ENCODE measurements at regions not wholly inside any gene's neighbourhood (a gene's known extent, or its start where the extent isn't known, plus 50 kb on each side); places are given as distances from the start of the nearest gene placed in this dataset.

DNA sequence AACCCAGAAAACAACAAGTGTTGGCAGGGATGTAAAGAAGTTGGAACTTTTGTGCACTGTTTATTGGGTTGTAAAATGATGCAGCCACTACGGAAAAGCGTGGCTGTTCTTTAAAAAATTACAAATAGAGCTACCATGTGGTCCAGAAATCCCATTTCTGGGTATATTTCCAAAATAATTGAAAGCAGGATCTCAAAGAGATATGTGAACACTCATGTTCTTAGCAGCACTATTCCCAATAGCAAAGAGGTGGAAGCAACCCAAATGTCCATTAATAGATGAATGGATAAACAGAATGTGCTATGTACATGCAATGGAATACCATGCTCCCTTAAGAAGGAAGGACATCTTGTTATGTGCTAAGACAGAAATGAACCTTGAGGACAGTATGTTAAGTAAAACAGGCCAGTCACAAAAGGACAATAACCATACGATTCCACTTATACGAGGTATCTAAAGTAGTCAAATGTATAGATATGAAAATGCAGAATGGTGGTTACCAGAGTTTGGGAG is 249.5 kb downstream of the PHLDA1 start:
- no peak for DNase-seq (ENCODE audit: low read depth, low spot score)
- no peak overlapping the region for H3K4me3 ChIP-seq (ENCODE audit: low read length)

DNA sequence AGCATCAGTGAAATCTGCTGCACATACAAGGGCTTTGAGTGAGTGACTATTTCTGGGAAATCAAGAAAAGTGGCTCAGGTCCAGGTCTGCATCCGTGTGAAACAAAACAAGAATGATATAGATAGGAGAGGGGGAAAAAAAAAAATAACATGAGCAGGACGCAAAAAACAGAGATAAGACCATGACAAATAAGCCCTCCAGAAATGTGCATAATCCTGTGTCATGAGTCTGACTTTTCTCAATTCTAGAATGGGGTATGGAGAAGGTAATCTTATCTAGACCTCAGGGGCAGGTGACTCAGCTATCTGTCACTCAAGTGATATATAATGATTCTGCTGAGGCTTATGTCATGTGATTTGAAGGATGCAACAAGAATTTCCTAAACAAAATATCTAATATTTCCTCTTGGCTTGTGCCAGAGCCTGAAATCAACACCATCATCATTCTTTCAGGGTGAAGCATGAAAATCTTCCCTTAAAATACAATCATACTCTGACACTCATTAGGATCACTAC is 250.0 kb downstream of the PHLDA1 start:
- DNase-seq (ENCODE audit: low read depth, low spot score) = no peak
- no peak overlapping the region for H3K4me3 ChIP-seq (ENCODE audit: low read length)

DNA sequence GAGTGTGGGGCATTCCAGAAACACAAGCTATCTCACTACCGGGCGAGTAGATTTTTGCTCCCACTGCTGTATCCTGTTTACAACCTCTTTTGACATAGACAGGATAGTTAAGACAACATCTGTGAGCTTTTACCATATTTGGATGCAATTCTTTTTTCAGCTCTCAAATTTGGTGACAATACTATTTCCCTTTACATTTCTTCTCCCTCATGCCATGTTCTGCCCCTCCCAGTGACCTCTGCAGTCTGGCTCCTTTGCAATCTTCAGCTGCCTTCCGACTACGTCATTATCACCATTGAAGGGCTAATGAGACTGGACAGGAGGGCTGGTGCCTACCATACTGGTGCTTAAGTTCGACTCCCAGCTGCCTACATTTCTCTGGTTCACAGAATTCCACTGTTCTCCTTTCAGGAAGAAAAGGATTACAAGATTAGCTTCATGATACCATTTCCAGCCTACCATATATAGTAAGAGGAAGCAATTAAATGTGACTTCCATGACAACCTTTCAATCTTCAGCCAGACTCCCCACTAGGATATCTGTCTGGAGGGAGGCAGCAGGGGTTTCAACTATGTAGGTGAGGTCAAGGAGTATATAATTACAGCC is 251.6 kb downstream of the PHLDA1 start:
- DNase-seq (ENCODE audit: low read depth, low spot score) = no peak
- H3K4me3 ChIP-seq (ENCODE audit: low read length) = no peak overlapping the region

DNA sequence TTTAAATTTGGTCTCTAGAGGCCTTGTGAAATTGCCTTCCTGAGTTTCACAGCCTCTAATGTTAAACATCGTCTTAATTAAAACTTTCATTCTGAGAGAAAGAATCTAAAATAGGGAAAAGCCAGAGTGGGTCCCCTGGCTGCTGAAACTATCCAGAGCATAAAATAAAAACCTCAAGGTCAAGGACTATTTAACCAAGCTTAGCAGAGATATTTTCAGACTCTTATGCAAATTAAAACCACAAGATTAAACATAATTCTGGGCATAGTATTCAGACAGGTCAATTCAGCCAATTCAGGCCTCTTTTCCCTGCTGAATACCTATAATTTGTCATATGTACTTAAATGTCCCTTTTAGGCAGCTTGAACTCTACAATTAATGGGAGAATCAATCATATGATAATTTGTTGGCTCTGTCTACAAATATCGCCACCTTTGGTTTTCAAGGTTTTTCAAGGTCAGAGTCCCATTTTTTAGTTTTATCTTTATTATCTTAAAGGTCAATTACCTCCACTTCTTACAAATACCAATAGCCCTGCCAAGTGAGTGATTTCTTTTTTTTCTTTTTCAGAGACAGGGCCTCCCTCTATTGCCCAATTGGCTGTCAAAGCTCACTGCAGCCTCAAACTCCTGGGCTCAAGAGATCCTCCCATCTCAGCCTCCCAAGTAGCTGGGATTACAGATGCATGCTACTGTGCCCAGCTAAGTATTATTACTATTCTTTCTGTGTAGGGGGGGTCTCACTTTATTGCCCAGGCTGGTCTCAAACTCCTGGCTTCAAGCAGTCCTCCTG is 257.1 kb downstream of the PHLDA1 start:
- no peak for DNase-seq (ENCODE audit: low read depth, low spot score)

DNA sequence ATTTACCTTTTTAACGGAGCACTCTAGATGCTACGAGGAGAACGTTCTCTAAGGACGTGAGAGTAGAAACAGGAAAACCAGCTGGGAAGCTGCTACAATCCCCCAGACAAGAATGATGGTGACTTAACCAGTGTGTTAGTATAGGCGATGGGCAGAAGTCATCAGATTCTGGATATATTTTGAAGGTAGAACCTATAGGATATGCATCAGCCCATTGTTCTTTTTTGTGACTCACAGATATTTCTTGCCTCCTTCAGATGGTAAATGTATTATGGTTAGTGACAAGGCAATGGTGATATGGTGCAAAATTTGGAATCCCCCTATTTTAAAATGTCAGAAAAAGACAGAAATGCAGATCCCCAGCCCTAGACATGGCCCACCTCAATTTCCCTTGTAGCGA is 258.2 kb downstream of the PHLDA1 start:
- H3K4me3 ChIP-seq (ENCODE audit: low read length) = no peak overlapping the region
- no peak for DNase-seq (ENCODE audit: low read depth, low spot score)

More for the DNA sequence above, 257.1 kb downstream of the PHLDA1 start:
- no peak overlapping the region for H3K4me3 ChIP-seq (ENCODE audit: low read length)

DNA sequence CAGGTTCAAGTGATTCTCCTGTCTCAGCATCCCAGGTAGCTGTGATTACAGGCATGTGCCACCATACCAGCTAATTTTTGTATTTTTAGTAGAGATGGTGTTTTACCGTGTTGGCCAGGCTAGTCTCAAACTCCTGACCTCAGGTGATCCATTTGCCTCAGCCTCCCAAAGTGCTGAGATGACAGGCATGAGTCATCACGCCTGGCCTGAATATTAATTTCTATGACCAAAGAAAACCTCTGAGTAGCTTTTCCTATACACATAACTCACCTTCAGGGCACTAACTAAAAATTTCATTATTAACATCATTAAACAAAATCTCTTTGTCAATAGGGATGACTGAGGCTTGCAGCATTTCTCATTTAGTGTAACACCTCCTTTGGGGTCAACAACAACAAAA is 259.6 kb upstream of the KRR1 start:
- DNase-seq (ENCODE audit: low read depth, low spot score) = no peak
- H3K4me3 ChIP-seq (ENCODE audit: low read length) = no peak overlapping the region

DNA sequence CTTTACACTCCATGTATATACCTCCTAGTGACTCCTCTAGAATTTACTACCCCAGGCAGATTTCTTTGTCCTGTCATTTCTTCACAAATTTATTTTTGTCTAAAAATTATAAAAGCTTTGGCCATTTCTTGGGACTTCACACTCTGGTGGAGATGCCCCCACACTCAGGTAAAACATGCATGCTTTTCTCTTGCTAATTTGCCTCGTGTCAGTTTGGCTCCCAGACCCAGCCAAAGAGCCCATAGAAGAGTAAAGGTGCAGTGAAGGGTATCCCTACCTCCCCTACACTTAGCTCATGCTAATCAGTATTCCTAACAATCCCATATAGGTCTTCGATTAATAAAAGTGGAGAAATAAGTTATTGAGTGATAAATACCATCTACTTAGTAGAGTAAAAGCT is 256.5 kb upstream of the KRR1 start:
- DNase-seq (ENCODE audit: low read depth, low spot score) = no peak
- no peak overlapping the region for H3K4me3 ChIP-seq (ENCODE audit: low read length)

DNA sequence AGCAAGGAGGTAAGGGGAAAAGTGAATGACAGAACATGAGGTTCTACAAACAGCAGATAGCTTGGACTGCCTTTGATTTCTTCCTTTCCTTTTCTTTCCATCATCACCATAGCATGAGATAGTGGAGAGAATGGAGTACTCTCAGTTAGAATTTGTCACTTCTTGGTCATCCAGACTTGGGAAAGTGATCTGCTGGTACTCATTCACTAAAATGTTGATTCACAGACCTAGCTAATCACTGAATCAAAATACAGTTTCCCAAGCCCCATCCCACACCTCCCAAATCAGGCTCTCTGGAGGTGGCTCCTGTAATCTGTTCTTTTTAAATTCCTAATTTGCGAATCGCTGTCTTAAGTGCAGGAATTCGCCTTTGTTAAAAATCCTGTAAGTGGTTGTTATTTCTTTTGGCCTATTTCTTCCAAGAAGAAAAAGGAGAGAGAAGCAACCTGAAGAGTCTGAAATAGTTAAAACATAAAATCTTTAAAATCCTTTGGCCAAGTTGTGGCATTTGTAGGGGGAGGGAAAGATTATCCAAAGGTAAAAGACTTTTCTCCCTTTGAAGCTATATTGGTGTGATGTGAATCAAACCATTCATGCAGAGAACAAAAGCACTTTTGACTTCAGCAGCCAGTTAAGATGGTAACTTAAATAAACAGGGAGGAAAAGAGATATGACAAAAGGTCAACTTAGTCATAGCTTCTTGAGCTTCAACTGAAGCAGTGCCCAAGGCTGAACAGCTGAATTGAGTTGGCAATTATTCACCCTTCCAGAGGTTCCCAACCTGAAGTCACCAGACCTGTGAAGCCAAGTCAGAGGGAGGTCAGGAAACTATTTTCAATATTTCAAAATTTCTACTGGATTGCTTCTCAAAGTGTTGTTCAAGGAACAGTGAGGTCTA is 255.1 kb upstream of the KRR1 start:
- H3K4me3 ChIP-seq (ENCODE audit: low read length) = no peak overlapping the region

DNA sequence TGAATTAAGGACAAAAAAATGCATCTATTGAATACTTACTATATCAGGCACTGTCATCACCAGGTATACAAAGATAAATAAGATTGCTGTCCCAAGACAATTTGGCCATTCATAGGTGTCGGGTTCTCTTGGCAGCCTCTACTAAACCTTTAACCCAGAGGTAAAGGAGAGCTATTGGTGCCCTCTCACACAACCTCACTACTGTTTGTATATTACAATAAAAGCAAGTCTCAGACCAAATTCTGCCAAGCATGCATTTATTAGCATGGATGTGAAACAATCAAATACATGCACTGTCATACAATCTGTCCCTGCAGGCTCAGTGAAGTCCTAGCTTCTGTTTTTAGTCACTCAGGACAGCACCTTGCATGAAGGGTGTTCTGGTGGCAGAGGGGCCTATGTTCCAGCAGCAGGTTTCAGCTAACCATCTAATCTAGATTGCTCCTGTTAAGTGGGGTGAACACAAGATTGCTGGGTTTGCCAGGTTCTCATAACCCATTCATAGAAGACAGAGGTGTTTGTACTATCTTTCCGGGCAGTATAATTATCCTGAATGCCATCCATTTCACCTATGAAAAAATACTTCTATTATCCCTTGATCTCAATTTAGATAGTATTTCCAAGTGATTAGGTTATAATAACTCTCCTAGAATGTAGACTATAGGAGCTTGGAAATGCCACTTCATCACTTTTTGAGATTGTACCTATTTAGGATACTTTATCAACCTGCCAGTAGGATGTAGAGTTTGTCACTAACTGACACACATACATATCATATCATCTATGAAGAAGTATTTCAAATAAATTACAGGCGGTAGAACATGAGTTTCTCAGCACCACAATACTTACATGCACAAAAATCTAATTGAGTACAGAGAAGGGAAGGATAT is 254.0 kb upstream of the KRR1 start:
- no peak for DNase-seq (ENCODE audit: low read depth, low spot score)
- no peak overlapping the region for H3K4me3 ChIP-seq (ENCODE audit: low read length)

More for the DNA sequence above, 255.1 kb upstream of the KRR1 start:
- no peak for DNase-seq (ENCODE audit: low read depth, low spot score)

DNA sequence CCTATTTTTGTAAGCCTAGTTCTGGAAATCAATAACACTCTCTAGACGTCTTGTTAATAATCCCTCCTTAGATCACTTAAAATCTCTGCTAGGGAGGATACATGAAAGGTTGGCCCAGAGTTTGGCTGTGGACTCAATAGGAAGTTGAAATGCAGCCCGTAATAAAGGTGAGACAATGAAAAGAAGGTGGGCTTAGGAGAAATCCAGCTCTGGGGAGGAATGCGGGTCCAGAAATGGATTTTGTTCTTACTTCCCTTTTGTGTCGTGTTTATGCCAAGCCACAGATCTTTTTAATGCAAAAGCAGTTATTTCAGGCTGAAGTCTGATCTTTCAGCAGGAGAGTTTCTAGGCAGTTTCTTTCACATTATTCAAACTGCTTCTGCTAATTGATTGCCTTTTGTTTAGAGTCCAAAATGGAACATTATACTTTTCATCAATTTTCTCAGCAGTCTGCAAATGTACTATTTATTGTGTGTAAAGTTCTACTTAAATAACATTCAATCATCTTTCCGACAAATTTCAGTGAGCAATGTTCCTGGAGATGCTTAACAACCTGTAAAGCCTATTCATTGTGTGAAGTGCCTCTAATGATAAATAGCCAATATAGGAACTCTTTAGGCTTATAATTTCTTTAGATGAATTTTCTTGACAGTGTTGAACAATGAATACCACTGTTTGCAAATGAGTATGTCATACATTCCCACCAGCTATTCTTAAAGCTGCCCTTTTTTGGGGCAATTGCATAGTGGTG is 252.9 kb upstream of the KRR1 start:
- no peak for DNase-seq (ENCODE audit: low read depth, low spot score)
- no peak overlapping the region for H3K4me3 ChIP-seq (ENCODE audit: low read length)

DNA sequence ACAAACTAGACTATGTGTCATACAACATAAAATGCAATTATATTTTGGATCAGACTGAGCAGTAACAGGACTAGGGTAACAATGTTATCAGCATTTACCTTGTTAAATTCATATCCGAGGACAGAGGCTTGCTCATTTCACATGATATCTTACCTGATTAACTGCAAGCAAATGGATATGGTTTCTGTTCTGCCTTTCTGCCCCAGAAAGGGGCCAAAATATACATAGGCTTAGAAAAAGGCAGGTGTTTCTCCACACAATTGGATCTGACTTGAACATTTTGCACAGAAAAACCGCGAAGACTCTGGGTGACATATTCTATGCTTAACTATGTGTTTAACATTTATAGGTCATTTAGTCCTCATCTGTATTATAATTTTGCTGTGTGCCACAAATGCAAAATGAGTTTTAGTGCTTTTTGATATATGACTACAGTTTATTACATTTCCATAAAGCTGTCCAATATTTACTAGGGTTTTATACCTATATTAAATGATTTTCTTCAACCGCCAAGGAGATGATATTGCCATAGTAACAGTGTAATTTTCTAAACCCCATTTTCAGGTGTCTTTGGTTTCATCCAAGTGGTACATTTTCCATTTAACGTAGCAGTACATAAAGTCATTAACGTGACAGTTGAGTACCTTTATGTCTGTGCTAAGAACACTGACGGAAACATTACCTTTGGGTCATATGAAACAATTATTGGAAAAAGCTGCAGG is 249.3 kb upstream of the KRR1 start:
- H3K4me3 ChIP-seq (ENCODE audit: low read length) = no peak overlapping the region
- no peak for DNase-seq (ENCODE audit: low read depth, low spot score)

DNA sequence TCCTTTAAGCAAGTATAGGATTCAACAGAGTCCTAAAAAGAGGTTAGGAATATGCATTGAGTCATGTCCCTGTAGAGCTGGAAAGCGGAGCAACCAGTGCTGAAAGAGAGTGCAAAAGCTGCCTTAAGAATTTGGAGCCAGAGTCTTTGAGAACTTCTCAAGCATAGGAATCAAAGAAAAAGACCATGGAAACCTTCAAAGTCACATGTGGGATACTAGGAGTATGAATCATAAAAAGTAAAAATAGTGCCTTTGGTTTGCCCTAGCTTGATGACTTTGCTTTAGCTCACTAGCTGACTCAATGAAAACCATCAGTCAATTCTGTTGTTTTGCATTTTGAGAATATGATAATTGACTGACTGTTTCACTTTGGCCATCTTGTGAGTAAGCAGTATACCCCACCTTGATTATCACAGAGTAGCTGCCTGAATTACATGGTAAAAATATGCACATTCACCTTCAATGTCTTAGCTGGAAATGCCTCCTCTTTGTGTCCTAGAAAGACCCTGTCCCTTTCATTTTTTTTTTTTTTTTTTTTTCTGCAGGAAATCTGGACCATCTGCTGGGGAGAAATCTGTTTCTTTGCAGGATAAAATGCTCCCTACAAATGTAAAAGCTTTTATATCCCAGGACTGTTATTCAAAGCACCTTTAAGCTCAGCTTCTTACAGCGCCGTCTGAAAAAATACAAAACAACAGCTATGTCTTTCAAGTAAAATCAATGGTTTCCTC is 248.6 kb upstream of the KRR1 start:
- no peak overlapping the region for H3K4me3 ChIP-seq (ENCODE audit: low read length)
- no peak for DNase-seq (ENCODE audit: low read depth, low spot score)

DNA sequence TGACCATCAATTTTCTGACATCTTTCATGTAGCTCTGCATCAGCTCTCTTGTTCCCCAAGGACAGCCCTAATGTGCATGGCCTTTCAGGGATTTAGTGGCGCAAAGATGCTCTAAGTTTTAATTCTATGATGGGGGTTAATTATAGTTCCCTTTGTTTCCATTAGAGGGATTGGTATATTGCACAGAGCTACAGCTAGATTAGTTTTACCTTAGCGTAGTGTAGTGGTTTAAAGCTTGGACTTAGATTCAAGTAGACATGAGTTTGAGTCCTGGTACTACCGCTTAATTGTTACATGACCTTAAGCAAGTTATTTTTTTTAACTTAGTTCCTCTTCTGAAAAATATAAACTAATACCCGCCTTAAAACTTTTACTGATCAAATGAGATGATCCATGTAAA is 247.8 kb upstream of the KRR1 start:
- no peak overlapping the region for H3K4me3 ChIP-seq (ENCODE audit: low read length)
- no peak for DNase-seq (ENCODE audit: low read depth, low spot score)

DNA sequence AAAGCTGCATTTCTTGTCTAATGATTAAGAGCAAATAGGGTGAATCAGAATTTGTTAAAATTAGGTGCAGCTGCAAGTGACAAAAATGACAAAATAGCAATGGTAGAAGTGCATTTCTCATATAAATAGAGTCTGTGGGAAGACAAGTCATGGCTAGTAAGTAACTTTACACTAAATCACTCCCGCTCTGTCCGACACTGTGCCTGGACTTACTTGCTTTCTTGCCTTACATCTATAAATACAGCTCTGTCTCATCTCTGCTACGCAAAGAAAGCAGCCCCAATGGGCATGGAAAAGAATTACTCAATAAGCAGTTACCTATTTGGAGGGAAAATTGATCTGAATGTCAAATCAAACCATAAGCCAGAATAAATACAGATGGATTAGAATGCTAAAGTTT is 245.4 kb upstream of the KRR1 start:
- no peak overlapping the region for H3K4me3 ChIP-seq (ENCODE audit: low read length)
- no peak for DNase-seq (ENCODE audit: low read depth, low spot score)

DNA sequence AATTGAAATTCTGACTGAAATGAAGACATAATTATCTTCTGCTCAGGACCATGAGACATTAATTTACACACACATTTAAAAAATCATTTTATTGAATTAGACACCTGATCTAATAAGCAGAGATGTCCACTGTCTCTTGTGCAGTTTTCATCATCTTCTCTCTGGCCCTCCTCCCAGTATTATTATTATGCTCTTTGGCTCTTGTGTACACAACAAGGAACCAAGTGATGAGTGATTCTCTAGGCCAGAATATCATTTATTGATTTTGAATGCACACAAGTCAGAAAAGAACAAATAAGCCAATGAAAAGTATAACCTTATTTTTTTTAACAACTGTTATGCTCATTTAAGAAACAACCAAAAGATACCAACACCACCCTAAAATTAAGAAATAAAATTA is 244.7 kb upstream of the KRR1 start:
- no peak for DNase-seq (ENCODE audit: low read depth, low spot score)
- H3K4me3 ChIP-seq (ENCODE audit: low read length) = no peak overlapping the region

DNA sequence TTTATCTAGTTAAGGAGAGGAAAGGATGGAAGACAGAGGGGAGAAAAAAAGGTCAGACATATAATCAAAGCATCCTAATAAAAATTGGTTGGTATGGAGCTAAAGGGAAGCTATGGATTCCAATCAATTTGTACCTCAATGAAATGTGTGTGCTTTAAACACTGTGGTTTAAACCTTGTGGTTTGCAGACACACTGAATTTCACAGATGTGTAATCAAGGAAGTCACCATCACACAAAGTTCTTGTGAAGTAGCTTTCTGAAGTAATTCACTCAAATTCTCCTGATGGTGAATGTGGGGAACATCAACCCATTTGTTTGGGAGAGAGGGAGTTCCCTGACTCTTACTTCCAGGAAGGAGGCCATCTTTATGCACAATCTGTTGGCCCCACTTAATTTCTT is 243.3 kb upstream of the KRR1 start:
- no peak overlapping the region for H3K4me3 ChIP-seq (ENCODE audit: low read length)
- peak; percentile 9 for DNase-seq (ENCODE audit: low read depth, low spot score)

DNA sequence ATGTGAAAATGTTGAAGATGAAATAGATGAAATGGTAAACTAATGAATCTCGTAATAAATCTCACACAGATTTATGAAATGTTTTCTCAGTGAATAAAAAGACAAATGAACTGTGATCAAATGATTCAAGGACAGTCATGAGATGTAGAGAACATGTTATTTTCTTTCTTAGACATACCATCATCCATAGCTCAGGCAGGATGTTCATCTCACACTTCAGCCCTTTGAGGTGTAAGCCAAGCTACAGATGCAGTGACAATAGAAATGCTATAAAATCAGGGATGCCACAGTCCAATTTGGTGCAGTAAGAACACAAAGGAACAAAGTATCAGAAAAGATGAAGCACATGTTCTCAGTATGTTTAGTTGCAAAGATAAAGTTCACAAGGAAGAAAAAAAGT is 242.7 kb upstream of the KRR1 start:
- no peak for DNase-seq (ENCODE audit: low read depth, low spot score)
- no peak overlapping the region for H3K4me3 ChIP-seq (ENCODE audit: low read length)
